Brain microvascular endothelial cell (primary cell): ENCODE measurements at regions not wholly inside any gene's neighbourhood (a gene's known extent, or its start where the extent isn't known, plus 50 kb on each side); places are given as distances from the start of the nearest gene placed in this dataset.

ENCODE experiments used
- DNase-seq: peaks from one replicate; pipeline ENCODE4 v3.0.0-alpha.2; 2020
- H3K27ac ChIP-seq: fragments of 250-450 bp; sonication (Bioruptor Pico); 2 replicates; pipeline ENCODE4 v1.5.1; 2020; ENCODE audit warnings: mild to moderate bottlenecking, moderate library complexity
- H3K27me3 ChIP-seq: fragments of 250-450 bp; sonication (Bioruptor Pico); replicated peaks from 2 replicates; pipeline ENCODE4 v1.5.1; 2020; ENCODE audit warnings: mild to moderate bottlenecking
- H3K36me3 ChIP-seq: fragments of 250-450 bp; sonication (Bioruptor Pico); replicated peaks from 2 replicates; pipeline ENCODE4 v1.5.1; 2020; ENCODE audit warnings: mild to moderate bottlenecking
- H3K4me3 ChIP-seq: 2 replicates; pipeline ENCODE4 v1.5.1; 2011; ENCODE audit warnings: low read depth, mild to moderate bottlenecking, control low read depth, low read length, moderate library complexity
- CTCF ChIP-seq: IDR thresholded peaks from 2 replicates; pipeline ENCODE4 v1.5.1; 2011; ENCODE audit warnings: low read depth, mild to moderate bottlenecking, moderate library complexity, low read length, control low read depth, inconsistent platforms; ENCODE audit errors: missing control alignments
- in situ Hi-C: cut with HindIII; loops from 2 replicates; pipeline ENCODE4 v1.10.0; 2017; ENCODE audit warnings: low sequenced_read_pairs, low pct_ligation_motif_present

GRCh38 chr7:81533426-81533825 is 236.4 kb downstream of the HGF start:
- Histone ChIP-seq H3K27ac (no peak overlapping the region), H3K36me3 (no peaks in the 10 kb centered on the region), H3K27me3 (no peaks in the 10 kb centered on the region), H3K4me3 (no peak overlapping the region)
- DNase-seq, result no peak
- in situ Hi-C loops, result no loop called here
- no peak for TF ChIP-seq CTCF

- no peak overlapping the region for H3K27ac ChIP-seq
- in situ Hi-C loops, result no loop called here
- H3K36me3 ChIP-seq, result no peaks in the 10 kb centered on the region
- no peaks in the 10 kb centered on the region for H3K27me3 ChIP-seq
- DNase-seq, result no peak
- H3K4me3 ChIP-seq, result no peak overlapping the region
- TF ChIP-seq CTCF, result no peak
Measured at GRCh38 chr7:81529785-81530184, 240.1 kb downstream of the HGF start.

GRCh38 chr7:81527651-81528050 is 242.2 kb downstream of the HGF start:
- no peak for DNase-seq
- peak; percentile 4 for TF ChIP-seq CTCF
- Histone ChIP-seq H3K4me3 (no peak overlapping the region), H3K36me3 (no peaks in the 10 kb centered on the region), H3K27ac (no peak overlapping the region), H3K27me3 (no peaks in the 10 kb centered on the region)
- in situ Hi-C loops, result no loop called here

GRCh38 chr7:81526971-81527370 is 242.9 kb downstream of the HGF start:
- DNase-seq, result no peak
- Histone ChIP-seq H3K27me3 (no peaks in the 10 kb centered on the region), H3K4me3 (no peak overlapping the region), H3K27ac (no peak overlapping the region), H3K36me3 (no peaks in the 10 kb centered on the region)
- in situ Hi-C loops, result no loop called here
- no peak for TF ChIP-seq CTCF

- no peak for TF ChIP-seq CTCF
- DNase-seq, result no peak
- H3K27me3 ChIP-seq, result no peaks in the 10 kb centered on the region
- H3K27ac ChIP-seq, result no peak overlapping the region
- in situ Hi-C loops, result no loop called here
- no peak overlapping the region for H3K4me3 ChIP-seq
- no peaks in the 10 kb centered on the region for H3K36me3 ChIP-seq
Measured at GRCh38 chr7:81525841-81526240, 244.0 kb downstream of the HGF start.

GRCh38 chr7:81519886-81520285 is 250.0 kb downstream of the HGF start:
- H3K27me3 ChIP-seq, result no peaks in the 10 kb centered on the region
- no peak overlapping the region for H3K4me3 ChIP-seq
- in situ Hi-C loops, result loop anchor here (25.0 kb wide), 1 partner anchor 192 kb away; no protein-coding TSS in a partner anchor
- H3K36me3 ChIP-seq, result no peaks in the 10 kb centered on the region
- no peak overlapping the region for H3K27ac ChIP-seq
- no peak for DNase-seq
- TF ChIP-seq CTCF, result no peak
